Ovary (tissue), 3 donors: ENCODE measurements at regions not wholly inside any gene's neighbourhood (a gene's known extent, or its start where the extent isn't known, plus 50 kb on each side); places are given as distances from the start of the nearest gene placed in this dataset.

ENCODE experiments used
- CTCF ChIP-seq, 3 donors: fragments of 450-650 bp in 2 of 3; fragments of 200-600 bp in 1 of 3; IDR thresholded peaks; one replicate each; pipeline versions ENCODE4 v1.5.1 to v1.8.0; 2016 to 2022; ENCODE audit warnings: antibody characterized with exemption in 3 of 3, mild to moderate bottlenecking in 1 of 3
- POLR2A ChIP-seq: fragments of 450-650 bp; IDR thresholded peaks from one replicate; pipeline ENCODE4 v1.6.1; 2017; ENCODE audit warnings: antibody characterized with exemption, mild to moderate bottlenecking, moderate library complexity
- donor health status: DM: no; HTN: no; CAD: no.

GRCh38 chr1:2962946-2963345 is 58.3 kb upstream of the ACTRT2 start:
- no peak for TF ChIP-seq CTCF (IDR thresholded peaks at IDR 0.05)
- TF ChIP-seq POLR2A, result no peak
